ENCODE measurements at regions not wholly inside any gene's neighbourhood (a gene's known extent, or its start where the extent isn't known, plus 50 kb on each side); places are given as distances from the start of the nearest gene placed in this dataset.

DNA sequence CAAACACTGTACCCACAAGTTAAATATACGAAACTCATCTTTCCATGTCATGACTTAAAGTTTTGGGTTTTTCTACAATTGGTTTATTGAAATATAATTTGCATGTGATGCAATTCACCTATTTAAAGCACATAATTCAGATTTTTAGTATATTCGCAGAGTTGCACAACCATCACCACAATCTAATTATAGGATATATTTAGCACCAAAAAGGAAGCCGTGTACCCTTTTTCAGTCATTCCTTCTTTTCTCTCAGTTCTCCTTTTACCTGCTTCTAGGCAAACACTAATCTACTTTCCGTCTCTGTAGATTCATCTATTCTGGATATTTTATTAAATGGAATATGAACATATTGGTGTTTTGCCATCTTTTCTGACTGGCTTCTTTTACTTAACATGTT lies 1458.1 kb upstream of the TENM4 start:
- POLR2A ChIA-PET: interaction anchor here (0.7 kb wide), 1 partner anchor 37 kb away, joined by 4 read pairs; no protein-coding TSS in a partner anchor
- intact Hi-C loops (cut with micrococcal nuclease; ENCODE audit: unreplicated experiment): no loop called here
- in situ Hi-C loops (cut with HindIII; ENCODE audit: low pct_unique_long_range_greater_than_20kb, low sequenced_read_pairs): no loop called here
- H3K4me1 ChIP-seq (ENCODE audit: control insufficient read depth, insufficient read depth, low read length): peaks cover 4% of the 10 kb centered on the region; the same call in 1 of the 2 replicates
- H3K4me3 ChIP-seq (ENCODE audit: low read depth in 2 of 2, low read length in 2 of 2): no peak overlapping the region
- no TSS peak for BruUV-seq (replicated peaks)
- no peaks in the 10 kb centered on the region for H3K27me3 ChIP-seq (ENCODE audit: control insufficient read depth, insufficient read depth, low read length)
- no peak overlapping the region for H3K27ac ChIP-seq (ENCODE audit: low read length)
- H3K9me3 ChIP-seq (ENCODE audit: control insufficient read depth, insufficient read depth, low read depth, low read length): no peaks in the 10 kb centered on the region
- CTCF ChIA-PET: no interaction called here
- H3K36me3 ChIP-seq (ENCODE audit: control insufficient read depth, insufficient read depth, low read length): no peaks in the 10 kb centered on the region
- TF ChIP-seq, protein P1, sequence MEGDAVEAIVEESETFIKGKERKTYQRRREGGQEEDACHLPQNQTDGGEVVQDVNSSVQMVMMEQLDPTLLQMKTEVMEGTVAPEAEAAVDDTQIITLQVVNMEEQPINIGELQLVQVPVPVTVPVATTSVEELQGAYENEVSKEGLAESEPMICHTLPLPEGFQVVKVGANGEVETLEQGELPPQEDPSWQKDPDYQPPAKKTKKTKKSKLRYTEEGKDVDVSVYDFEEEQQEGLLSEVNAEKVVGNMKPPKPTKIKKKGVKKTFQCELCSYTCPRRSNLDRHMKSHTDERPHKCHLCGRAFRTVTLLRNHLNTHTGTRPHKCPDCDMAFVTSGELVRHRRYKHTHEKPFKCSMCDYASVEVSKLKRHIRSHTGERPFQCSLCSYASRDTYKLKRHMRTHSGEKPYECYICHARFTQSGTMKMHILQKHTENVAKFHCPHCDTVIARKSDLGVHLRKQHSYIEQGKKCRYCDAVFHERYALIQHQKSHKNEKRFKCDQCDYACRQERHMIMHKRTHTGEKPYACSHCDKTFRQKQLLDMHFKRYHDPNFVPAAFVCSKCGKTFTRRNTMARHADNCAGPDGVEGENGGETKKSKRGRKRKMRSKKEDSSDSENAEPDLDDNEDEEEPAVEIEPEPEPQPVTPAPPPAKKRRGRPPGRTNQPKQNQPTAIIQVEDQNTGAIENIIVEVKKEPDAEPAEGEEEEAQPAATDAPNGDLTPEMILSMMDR (IDR thresholded peaks at IDR 0.05): no peak
- TF ChIP-seq, protein P2, sequence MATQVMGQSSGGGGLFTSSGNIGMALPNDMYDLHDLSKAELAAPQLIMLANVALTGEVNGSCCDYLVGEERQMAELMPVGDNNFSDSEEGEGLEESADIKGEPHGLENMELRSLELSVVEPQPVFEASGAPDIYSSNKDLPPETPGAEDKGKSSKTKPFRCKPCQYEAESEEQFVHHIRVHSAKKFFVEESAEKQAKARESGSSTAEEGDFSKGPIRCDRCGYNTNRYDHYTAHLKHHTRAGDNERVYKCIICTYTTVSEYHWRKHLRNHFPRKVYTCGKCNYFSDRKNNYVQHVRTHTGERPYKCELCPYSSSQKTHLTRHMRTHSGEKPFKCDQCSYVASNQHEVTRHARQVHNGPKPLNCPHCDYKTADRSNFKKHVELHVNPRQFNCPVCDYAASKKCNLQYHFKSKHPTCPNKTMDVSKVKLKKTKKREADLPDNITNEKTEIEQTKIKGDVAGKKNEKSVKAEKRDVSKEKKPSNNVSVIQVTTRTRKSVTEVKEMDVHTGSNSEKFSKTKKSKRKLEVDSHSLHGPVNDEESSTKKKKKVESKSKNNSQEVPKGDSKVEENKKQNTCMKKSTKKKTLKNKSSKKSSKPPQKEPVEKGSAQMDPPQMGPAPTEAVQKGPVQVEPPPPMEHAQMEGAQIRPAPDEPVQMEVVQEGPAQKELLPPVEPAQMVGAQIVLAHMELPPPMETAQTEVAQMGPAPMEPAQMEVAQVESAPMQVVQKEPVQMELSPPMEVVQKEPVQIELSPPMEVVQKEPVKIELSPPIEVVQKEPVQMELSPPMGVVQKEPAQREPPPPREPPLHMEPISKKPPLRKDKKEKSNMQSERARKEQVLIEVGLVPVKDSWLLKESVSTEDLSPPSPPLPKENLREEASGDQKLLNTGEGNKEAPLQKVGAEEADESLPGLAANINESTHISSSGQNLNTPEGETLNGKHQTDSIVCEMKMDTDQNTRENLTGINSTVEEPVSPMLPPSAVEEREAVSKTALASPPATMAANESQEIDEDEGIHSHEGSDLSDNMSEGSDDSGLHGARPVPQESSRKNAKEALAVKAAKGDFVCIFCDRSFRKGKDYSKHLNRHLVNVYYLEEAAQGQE (IDR thresholded peaks at IDR 0.05; ENCODE audit: insufficient read depth in 1 of 2, low read depth in 2 of 2, low read length in 1 of 2): no peak
- TF ChIP-seq POLR2AphosphoS5 (IDR thresholded peaks at IDR 0.05; ENCODE audit: low read depth, low read length) (no peak), TCF7L2 (IDR thresholded peaks at IDR 0.05; ENCODE audit: low read depth, low read length) (no peak), SIN3A (IDR thresholded peaks at IDR 0.05; ENCODE audit: borderline replicate concordance, insufficient read depth, low read depth, low read length) (no peak)
- ATAC-seq (no peak), DNase-seq (ENCODE audit: low read depth, low spot score) (no peak)

- Histone ChIP-seq H3K36me3 (ENCODE audit: control insufficient read depth, insufficient read depth, low read length) (no peaks in the 10 kb centered on the region), H3K27ac (ENCODE audit: low read length) (no peak overlapping the region), H3K27me3 (ENCODE audit: control insufficient read depth, insufficient read depth, low read length) (no peaks in the 10 kb centered on the region), H3K4me1 (ENCODE audit: control insufficient read depth, insufficient read depth, low read length) (no peaks in the 10 kb centered on the region), H3K4me3 (ENCODE audit: low read depth in 2 of 2, low read length in 2 of 2) (no peak overlapping the region), H3K9me3 (ENCODE audit: control insufficient read depth, insufficient read depth, low read depth, low read length) (no peaks in the 10 kb centered on the region)
- no peak for DNase-seq (ENCODE audit: low read depth, low spot score)
- no TSS peak for BruUV-seq (replicated peaks)
- TF ChIP-seq, protein P1 (IDR thresholded peaks at IDR 0.05): no peak
- TF ChIP-seq SIN3A (IDR thresholded peaks at IDR 0.05; ENCODE audit: borderline replicate concordance, insufficient read depth, low read depth, low read length) (no peak), POLR2AphosphoS5 (IDR thresholded peaks at IDR 0.05; ENCODE audit: low read depth, low read length) (no peak), TCF7L2 (IDR thresholded peaks at IDR 0.05; ENCODE audit: low read depth, low read length) (no peak)
- TF ChIP-seq, protein P2 (IDR thresholded peaks at IDR 0.05; ENCODE audit: insufficient read depth in 1 of 2, low read depth in 2 of 2, low read length in 1 of 2): no peak
- intact Hi-C loops (cut with micrococcal nuclease; ENCODE audit: unreplicated experiment) (no loop called here), in situ Hi-C loops (cut with HindIII; ENCODE audit: low pct_unique_long_range_greater_than_20kb, low sequenced_read_pairs) (no loop called here)
- ChIA-PET CTCF (no interaction called here), POLR2A (no interaction called here)
- ATAC-seq: no peak
Observed at GRCh38 chr11:80886684-80887083, 1445.9 kb upstream of the TENM4 start.

Measured in Panc1 (cell line).